ENCODE measurements at regions not wholly inside any gene's neighbourhood (a gene's known extent, or its start where the extent isn't known, plus 50 kb on each side); places are given as distances from the start of the nearest gene placed in this dataset.

GRCh38 chr1:29974316-29974724, 738.0 kb downstream of the PTPRU start:
- H3K4me3 ChIP-seq, result no peak overlapping the region
- DNase-seq (ENCODE audit: low spot score in 2 of 2), result no peak
- no peaks in the 10 kb centered on the region for H3K27me3 ChIP-seq
- H3K27ac ChIP-seq, result no peak overlapping the region
- H3K9me3 ChIP-seq, result peaks cover 0 to 9% (median 0%) of the 10 kb centered on the region in 4 donors
- 10 to 25% methylated on average over 1 of the region's 1 CpG for WGBS, 2 donors
- TF ChIP-seq CTCF (IDR thresholded peaks at IDR 0.05) (no peak), POLR2A (IDR thresholded peaks at IDR 0.05) (no peak), EP300 (IDR thresholded peaks at IDR 0.05) (no peak)
- no peaks in the 10 kb centered on the region for H3K36me3 ChIP-seq
- H3K4me1 ChIP-seq, result no peaks in the 10 kb centered on the region

GRCh38 chr1:29973406-29973805, 737.1 kb downstream of the PTPRU start:
- no peaks in the 10 kb centered on the region for H3K36me3 ChIP-seq
- 45 to 48% methylated on average over 3 of the region's 3 CpGs for WGBS, 2 donors
- H3K27ac ChIP-seq, result no peak overlapping the region
- DNase-seq (ENCODE audit: low spot score in 2 of 2), result no peak
- no peak overlapping the region for H3K4me3 ChIP-seq
- TF ChIP-seq CTCF (IDR thresholded peaks at IDR 0.05) (no peak), EP300 (IDR thresholded peaks at IDR 0.05) (no peak), POLR2A (IDR thresholded peaks at IDR 0.05) (no peak)
- H3K9me3 ChIP-seq, result peaks cover 0 to 13% (median 0%) of the 10 kb centered on the region in 4 donors
- H3K27me3 ChIP-seq, result no peaks in the 10 kb centered on the region
- H3K4me1 ChIP-seq, result no peaks in the 10 kb centered on the region

- no peaks in the 10 kb centered on the region for H3K36me3 ChIP-seq
- no peak for TF ChIP-seq EP300 (IDR thresholded peaks at IDR 0.05)
- TF ChIP-seq POLR2A (IDR thresholded peaks at IDR 0.05), result no peak
- no peak for TF ChIP-seq CTCF (IDR thresholded peaks at IDR 0.05)
- no peak overlapping the region for H3K27ac ChIP-seq
- peaks cover 0 to 11% (median 0%) of the 10 kb centered on the region in 4 donors for H3K9me3 ChIP-seq
- H3K27me3 ChIP-seq, result no peaks in the 10 kb centered on the region
- H3K4me1 ChIP-seq, result no peaks in the 10 kb centered on the region
- no peak for DNase-seq (ENCODE audit: low spot score in 2 of 2)
- 65 to 70% methylated on average over 5 of the region's 5 CpGs for WGBS, 2 donors
- H3K4me3 ChIP-seq, result no peak overlapping the region
These were observed 736.2 kb downstream of the PTPRU start for GRCh38 chr1:29972421-29973053.

GRCh38 chr1:29971703-29972102, 735.4 kb downstream of the PTPRU start:
- no peaks in the 10 kb centered on the region for H3K4me1 ChIP-seq
- peaks cover 0 to 7% (median 0%) of the 10 kb centered on the region in 4 donors for H3K9me3 ChIP-seq
- no peaks in the 10 kb centered on the region for H3K27me3 ChIP-seq
- TF ChIP-seq POLR2A (IDR thresholded peaks at IDR 0.05), result no peak
- TF ChIP-seq EP300 (IDR thresholded peaks at IDR 0.05), result no peak
- TF ChIP-seq CTCF (IDR thresholded peaks at IDR 0.05), result no peak
- no peak overlapping the region for H3K27ac ChIP-seq
- H3K4me3 ChIP-seq, result no peak overlapping the region
- DNase-seq (ENCODE audit: low spot score in 2 of 2), result no peak
- WGBS, 2 donors, result 76 to 80% methylated on average over 2 of the region's 2 CpGs
- no peaks in the 10 kb centered on the region for H3K36me3 ChIP-seq

GRCh38 chr1:29970747-29971325, 734.5 kb downstream of the PTPRU start:
- Histone ChIP-seq H3K27me3 (no peaks in the 10 kb centered on the region), H3K9me3 (peaks cover 0 to 7% (median 0%) of the 10 kb centered on the region in 4 donors), H3K36me3 (no peaks in the 10 kb centered on the region), H3K4me3 (no peak overlapping the region), H3K27ac (no peak overlapping the region), H3K4me1 (no peaks in the 10 kb centered on the region)
- 71 to 74% methylated on average over 7 of the region's 7 CpGs for WGBS, 2 donors
- TF ChIP-seq EP300 (IDR thresholded peaks at IDR 0.05), result no peak
- TF ChIP-seq CTCF (IDR thresholded peaks at IDR 0.05), result no peak
- TF ChIP-seq POLR2A (IDR thresholded peaks at IDR 0.05), result no peak
- no peak for DNase-seq (ENCODE audit: low spot score in 2 of 2)
